DOHH2 (cell line): ENCODE measurements at regions not wholly inside any gene's neighbourhood (a gene's known extent, or its start where the extent isn't known, plus 50 kb on each side); places are given as distances from the start of the nearest gene placed in this dataset.

ENCODE experiments used
- CTCF ChIP-seq: fragments of 200-600 bp; sonication (generic); IDR thresholded peaks from one replicate; pipeline ENCODE4 v1.5.1; 2014; ENCODE audit warnings: antibody characterized with exemption, mild to moderate bottlenecking, low read depth, low read length; ENCODE audit not compliant: poor library complexity, severe bottlenecking
- EZH2phosphoT487 ChIP-seq: fragments of 200-600 bp; sonication (generic); IDR thresholded peaks from 2 replicates; pipeline ENCODE4 v1.6.1; 2017; ENCODE audit warnings: borderline replicate concordance, mild to moderate bottlenecking, antibody characterized with exemption, low read length, moderate library complexity, mixed read lengths

- no peak for TF ChIP-seq CTCF
- no peak for TF ChIP-seq EZH2phosphoT487
Measured at GRCh38 chr4:16292585-16292984, 66.3 kb upstream of the TAPT1 start.
